Activated B cell treated with CpG ODN at 0.5 μM for 24 hours (primary cell): ENCODE measurements at regions not wholly inside any gene's neighbourhood (a gene's known extent, or its start where the extent isn't known, plus 50 kb on each side); places are given as distances from the start of the nearest gene placed in this dataset.

Experiments used
- ATAC-seq: fragments of 200-7000 bp; cut with Tn5 transposase; one replicate; pipeline ENCODE4 v1.10.0; 2021; ENCODE audit warnings: low read depth, mild to moderate bottlenecking, moderate library complexity
- CTCF ChIA-PET: fragments of 350-600 bp; sonication (Branson Sonifier 250); formaldehyde crosslinking; loops from one replicate; lab custom pipeline; 2021; ENCODE audit warnings: antibody characterized with exemption; lab: Charles Lee
- POLR2A ChIA-PET: fragments of 350-600 bp; sonication (Branson Sonifier 250); formaldehyde crosslinking; loops from one replicate; lab custom pipeline; 2021; ENCODE audit warnings: antibody characterized with exemption; lab: Charles Lee
- DNase-seq: peaks from one replicate; pipeline ENCODE4 v3.0.0; 2022
- H3K27ac Mint-ChIP-seq: one replicate; pipeline ENCODE4 v1.8.0; 2020; ENCODE audit warnings: mixed read lengths
- H3K27me3 Mint-ChIP-seq: one replicate; pipeline ENCODE4 v1.8.0; 2021; ENCODE audit warnings: mixed read lengths
- H3K36me3 Mint-ChIP-seq: one replicate; pipeline ENCODE4 v1.8.0; 2021; ENCODE audit warnings: low read depth, mixed read lengths
- H3K4me1 Mint-ChIP-seq: one replicate; pipeline ENCODE4 v1.8.0; 2021; ENCODE audit warnings: mixed read lengths
- H3K4me3 Mint-ChIP-seq: one replicate; pipeline ENCODE4 v1.8.0; 2020; ENCODE audit warnings: mild to moderate bottlenecking, mixed read lengths
- H3K9me3 Mint-ChIP-seq: one replicate; pipeline ENCODE4 v1.8.0; 2020; ENCODE audit warnings: mixed read lengths
- intact Hi-C: fragments of 100-400 bp; cut with micrococcal nuclease; formaldehyde crosslinking; loops from one replicate; pipeline ENCODE4 v1.15.1; 2024
- TF ChIP-seq, protein P1 (sequence below): fragments of 200-600 bp; IDR thresholded peaks from one replicate; pipeline ENCODE4 v1.8.0; 2022; ENCODE audit warnings: antibody characterized with exemption, mild to moderate bottlenecking

DNA sequence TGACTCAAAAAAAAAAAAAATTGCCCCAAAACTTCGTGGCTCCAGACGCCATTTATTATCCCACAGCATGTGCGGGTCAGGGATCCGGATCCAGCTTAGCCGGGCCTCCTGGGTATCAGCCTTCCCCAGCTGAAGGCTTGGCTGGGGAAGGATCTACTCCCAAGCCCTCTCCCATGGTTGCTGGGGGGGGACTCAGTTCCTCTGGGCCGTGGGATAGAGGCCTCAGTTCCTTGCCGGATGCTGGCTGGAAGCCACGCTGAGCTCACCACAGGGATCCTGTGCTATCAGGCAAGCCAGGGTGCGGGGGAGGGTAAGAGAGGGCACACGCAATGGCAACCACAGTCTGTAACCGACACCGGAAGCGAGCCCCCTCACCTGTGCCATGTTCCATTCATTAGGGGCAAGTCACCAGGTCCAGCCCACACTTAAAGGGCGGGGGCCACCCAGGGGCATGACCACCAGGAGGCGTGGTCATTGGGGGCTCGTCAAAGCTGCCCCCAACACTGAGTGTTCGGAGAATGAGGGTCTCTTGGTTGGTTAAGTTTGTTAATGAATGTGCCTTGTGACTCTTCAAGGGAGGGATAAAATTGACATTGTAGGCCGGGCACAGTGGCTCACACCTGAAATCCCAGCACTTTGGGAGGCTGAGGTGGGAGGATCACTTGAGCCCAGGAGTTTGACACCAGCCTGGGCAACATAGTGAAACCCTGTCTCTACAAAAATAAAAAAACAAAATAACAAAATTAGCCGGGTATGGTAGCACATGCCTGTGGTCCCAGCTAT, 210.0 kb upstream of the GSE1 start:
- POLR2A ChIA-PET: no interaction called here
- intact Hi-C loops: no loop called here
- DNase-seq (peak; percentile 2), ATAC-seq (no peak)
- CTCF ChIA-PET: interaction anchor here (1.2 kb wide), 1 partner anchor 18 kb away, joined by 5 read pairs; no protein-coding TSS in a partner anchor
- Mint-ChIP-seq H3K4me3 (no peak overlapping the region), H3K9me3 (no peaks in the 10 kb centered on the region), H3K27me3 (peaks cover 3% of the 10 kb centered on the region), H3K36me3 (no peaks in the 10 kb centered on the region), H3K4me1 (no peaks in the 10 kb centered on the region), H3K27ac (no peak overlapping the region)
- TF ChIP-seq, protein P1, sequence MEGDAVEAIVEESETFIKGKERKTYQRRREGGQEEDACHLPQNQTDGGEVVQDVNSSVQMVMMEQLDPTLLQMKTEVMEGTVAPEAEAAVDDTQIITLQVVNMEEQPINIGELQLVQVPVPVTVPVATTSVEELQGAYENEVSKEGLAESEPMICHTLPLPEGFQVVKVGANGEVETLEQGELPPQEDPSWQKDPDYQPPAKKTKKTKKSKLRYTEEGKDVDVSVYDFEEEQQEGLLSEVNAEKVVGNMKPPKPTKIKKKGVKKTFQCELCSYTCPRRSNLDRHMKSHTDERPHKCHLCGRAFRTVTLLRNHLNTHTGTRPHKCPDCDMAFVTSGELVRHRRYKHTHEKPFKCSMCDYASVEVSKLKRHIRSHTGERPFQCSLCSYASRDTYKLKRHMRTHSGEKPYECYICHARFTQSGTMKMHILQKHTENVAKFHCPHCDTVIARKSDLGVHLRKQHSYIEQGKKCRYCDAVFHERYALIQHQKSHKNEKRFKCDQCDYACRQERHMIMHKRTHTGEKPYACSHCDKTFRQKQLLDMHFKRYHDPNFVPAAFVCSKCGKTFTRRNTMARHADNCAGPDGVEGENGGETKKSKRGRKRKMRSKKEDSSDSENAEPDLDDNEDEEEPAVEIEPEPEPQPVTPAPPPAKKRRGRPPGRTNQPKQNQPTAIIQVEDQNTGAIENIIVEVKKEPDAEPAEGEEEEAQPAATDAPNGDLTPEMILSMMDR: no peak

DNA sequence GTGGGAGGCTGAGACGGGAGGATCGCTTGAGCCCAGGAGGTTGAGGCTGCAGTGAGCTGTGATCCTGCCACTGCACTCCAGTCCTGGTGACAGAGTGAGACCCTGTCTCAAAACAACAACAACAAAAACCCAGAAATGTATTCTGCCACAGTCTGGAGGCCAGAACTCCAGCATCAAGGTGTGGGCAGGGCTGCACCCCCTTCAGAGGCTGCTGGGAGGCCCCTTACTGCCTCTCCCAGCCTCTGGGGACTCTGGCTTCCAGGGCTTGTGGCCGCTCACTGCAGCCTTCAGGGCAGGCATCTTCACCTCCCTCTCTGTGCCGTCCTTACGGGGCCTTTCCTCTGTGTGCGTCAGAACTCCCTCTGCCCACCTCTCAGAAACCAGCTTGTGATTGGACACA, 209.4 kb upstream of the GSE1 start:
- Mint-ChIP-seq H3K36me3 (no peaks in the 10 kb centered on the region), H3K4me3 (no peak overlapping the region), H3K4me1 (no peaks in the 10 kb centered on the region), H3K27ac (no peak overlapping the region), H3K27me3 (no peaks in the 10 kb centered on the region), H3K9me3 (no peaks in the 10 kb centered on the region)
- ATAC-seq: no peak
- intact Hi-C loops: no loop called here
- peak; percentile 4 for DNase-seq
- TF ChIP-seq, protein P1: no peak
- CTCF ChIA-PET: no interaction called here
- POLR2A ChIA-PET: no interaction called here

DNA sequence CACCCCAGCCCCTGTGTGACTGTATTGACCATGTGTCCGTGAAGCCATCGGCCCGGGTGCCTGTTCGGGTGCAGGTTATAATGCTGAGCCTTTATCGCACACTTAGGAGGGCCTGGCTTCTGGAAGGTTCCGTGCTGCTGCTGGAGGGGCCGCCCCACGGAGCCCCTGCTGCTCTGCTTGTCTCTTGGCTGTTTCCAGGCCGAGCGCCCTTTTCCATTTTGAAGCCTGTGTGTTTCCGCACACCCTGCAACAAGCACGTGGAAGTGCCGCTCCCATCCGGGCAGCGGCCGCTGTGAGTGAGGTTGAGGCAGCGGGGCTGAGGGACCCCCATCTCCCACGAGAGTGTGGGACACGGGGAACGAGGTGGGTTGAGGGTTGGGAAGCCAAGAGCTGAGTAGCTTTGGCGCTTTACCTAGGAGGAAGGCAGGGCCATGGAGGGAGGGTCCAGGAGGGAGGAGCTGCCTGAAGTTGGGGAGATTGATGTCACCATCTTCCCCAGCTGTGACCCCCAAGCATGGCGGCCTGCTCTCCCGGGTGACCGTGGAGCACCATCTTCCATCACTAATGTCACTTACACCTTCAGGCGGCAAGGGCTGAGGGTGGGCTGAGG, 200.1 kb upstream of the GSE1 start:
- DNase-seq: peak; percentile 5
- ChIA-PET CTCF (no interaction called here), POLR2A (no interaction called here)
- H3K36me3 Mint-ChIP-seq: no peaks in the 10 kb centered on the region
- no peak for ATAC-seq
- no peaks in the 10 kb centered on the region for H3K9me3 Mint-ChIP-seq
- no peak overlapping the region for H3K27ac Mint-ChIP-seq
- no peaks in the 10 kb centered on the region for H3K27me3 Mint-ChIP-seq
- TF ChIP-seq, protein P1: no peak
- H3K4me3 Mint-ChIP-seq: no peak overlapping the region
- H3K4me1 Mint-ChIP-seq: no peaks in the 10 kb centered on the region
- intact Hi-C loops: no loop called here

DNA sequence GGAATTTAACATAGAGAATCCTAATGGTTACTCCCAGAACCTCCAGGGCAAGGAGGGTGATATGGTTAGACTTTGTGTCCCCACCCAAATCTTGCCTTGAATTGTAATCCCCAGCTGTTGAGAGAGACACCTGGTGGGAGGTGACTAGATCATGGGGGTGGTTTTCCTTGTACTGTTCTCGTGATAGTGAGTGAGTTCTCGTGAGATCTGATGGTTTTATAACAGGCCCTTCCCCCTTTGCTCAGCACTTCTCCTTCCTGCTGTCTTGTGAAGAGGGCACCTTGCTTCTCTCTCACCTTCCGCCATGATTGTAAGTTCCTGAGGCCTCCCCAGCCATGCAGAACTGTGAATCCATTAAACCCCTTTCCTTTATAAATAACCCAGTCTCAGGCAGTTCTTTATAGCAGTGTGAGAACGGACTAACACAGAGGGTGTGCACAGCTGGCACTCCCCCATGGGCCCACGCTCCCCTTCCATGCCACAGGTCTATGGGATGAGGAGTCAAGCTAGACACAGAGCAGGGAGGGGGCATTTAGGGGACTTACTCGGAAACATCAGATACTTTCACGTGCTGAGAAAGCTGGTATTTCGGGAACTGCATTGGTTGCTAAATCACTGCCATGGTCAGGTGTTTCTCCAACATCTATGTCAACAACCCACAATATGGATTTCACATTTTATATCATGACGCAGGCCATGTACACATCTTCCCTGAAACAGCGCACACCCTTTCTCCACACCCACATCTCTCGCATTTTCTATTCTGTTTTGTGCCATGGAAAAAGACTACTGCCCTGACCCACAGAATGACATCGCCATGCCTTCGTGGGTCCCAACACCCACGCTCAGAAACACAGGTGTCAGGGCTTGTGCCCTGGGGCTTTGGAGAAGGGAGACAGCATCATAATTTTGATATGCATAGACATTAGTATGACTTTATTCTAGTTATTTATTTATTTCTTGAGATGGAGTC, 199.1 kb upstream of the GSE1 start:
- intact Hi-C loops: no loop called here
- ATAC-seq (no peak), DNase-seq (peak; percentile 1)
- Mint-ChIP-seq H3K27ac (no peak overlapping the region), H3K9me3 (no peaks in the 10 kb centered on the region), H3K4me1 (no peaks in the 10 kb centered on the region), H3K27me3 (peaks cover 4% of the 10 kb centered on the region), H3K4me3 (no peak overlapping the region), H3K36me3 (no peaks in the 10 kb centered on the region)
- POLR2A ChIA-PET: no interaction called here
- TF ChIP-seq, protein P1: no peak
- CTCF ChIA-PET: no interaction called here
